ENCODE measurements at regions not wholly inside any gene's neighbourhood (a gene's known extent, or its start where the extent isn't known, plus 50 kb on each side); places are given as distances from the start of the nearest gene placed in this dataset.

DNA sequence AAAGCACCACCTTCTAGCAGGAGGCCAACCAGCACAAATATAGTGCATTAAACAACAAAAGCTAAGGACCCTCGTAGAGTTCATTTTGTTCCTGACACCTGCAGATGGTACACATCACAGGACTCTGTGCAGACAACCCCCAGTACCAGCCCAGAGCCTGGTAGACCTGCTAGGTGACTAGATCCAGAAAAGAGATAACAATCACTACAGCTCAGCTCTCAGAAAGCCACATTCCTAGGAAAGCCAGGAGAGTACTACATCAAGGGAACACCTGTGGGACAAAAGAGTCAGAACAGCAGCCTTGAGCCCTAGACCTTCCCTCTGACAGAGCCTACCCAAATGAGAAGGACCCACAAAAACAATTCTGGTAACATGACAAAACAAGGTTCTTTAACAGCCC is 344.7 kb upstream of the PTBP2 start:
- H3K9me2 ChIP-seq (ENCODE audit: insufficient read depth) = 0 out of 2 replicates have a peak, but pooled peaks cover 3% of the 10 kb centered on the region
- no peaks in the 10 kb centered on the region for H3K36me3 ChIP-seq (ENCODE audit: low read depth)
- DNase-seq = peak in 1 of 2 experiments; percentile 48
- TF ChIP-seq EZH2 (IDR thresholded peaks at IDR 0.05; ENCODE audit: low read depth) = no peak
- TF ChIP-seq, protein P1, sequence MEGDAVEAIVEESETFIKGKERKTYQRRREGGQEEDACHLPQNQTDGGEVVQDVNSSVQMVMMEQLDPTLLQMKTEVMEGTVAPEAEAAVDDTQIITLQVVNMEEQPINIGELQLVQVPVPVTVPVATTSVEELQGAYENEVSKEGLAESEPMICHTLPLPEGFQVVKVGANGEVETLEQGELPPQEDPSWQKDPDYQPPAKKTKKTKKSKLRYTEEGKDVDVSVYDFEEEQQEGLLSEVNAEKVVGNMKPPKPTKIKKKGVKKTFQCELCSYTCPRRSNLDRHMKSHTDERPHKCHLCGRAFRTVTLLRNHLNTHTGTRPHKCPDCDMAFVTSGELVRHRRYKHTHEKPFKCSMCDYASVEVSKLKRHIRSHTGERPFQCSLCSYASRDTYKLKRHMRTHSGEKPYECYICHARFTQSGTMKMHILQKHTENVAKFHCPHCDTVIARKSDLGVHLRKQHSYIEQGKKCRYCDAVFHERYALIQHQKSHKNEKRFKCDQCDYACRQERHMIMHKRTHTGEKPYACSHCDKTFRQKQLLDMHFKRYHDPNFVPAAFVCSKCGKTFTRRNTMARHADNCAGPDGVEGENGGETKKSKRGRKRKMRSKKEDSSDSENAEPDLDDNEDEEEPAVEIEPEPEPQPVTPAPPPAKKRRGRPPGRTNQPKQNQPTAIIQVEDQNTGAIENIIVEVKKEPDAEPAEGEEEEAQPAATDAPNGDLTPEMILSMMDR (conservative IDR thresholded peaks at IDR 0.05) = no peak
- H3K27ac ChIP-seq = no peak overlapping the region
- no peaks in the 10 kb centered on the region for H3K27me3 ChIP-seq (ENCODE audit: insufficient read depth, low read depth)
- no peak overlapping the region for H3K4me2 ChIP-seq
- H3K4me1 ChIP-seq (replicated peaks; ENCODE audit: insufficient read depth) = 0 out of 2 replicates have a peak, but pooled peaks cover 5% of the 10 kb centered on the region
- POLR2A ChIA-PET (ENCODE audit: unreplicated experiment) = no interaction called here
- no peaks in the 10 kb centered on the region for H3K79me2 ChIP-seq (ENCODE audit: low read depth)
- no peaks in the 10 kb centered on the region for H3K9me3 ChIP-seq (ENCODE audit: insufficient read depth, low read depth)
- H4K20me1 ChIP-seq (ENCODE audit: insufficient read depth) = no peaks in the 10 kb centered on the region
- H3K4me3 ChIP-seq = no peak overlapping the region
- H2AFZ ChIP-seq = no peak overlapping the region
- CTCF ChIA-PET = no interaction called here
- no TSS peak for BruUV-seq (replicated peaks)
- H3F3A ChIP-seq (ENCODE audit: insufficient read depth, low read depth) = no peaks in the 10 kb centered on the region
- intact Hi-C loops (cut with micrococcal nuclease; ENCODE audit: unreplicated experiment) = no loop called here

DNA sequence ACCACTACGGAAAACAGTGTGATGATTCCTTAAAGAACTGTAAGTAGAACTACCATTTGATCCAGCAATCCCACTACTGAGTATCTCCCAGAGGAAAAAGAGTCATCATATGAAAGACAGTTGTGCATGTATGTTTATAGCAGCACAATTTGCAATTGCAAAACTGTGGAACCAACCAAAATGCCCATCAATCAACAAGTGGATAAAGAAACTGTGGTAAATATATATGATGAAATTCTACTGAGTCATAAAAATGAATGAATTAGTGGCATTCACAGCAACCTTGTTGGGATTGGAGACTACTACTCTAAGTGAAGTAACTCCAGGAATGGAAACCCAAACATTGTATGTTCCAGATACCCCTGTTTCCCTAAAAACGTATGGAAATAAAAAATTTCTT is 337.0 kb upstream of the PTBP2 start:
- no peaks in the 10 kb centered on the region for H3K9me3 ChIP-seq (ENCODE audit: insufficient read depth, low read depth)
- CTCF ChIA-PET = no interaction called here
- H3K27me3 ChIP-seq (ENCODE audit: insufficient read depth, low read depth) = no peaks in the 10 kb centered on the region
- H3K27ac ChIP-seq = no peak overlapping the region
- no peak overlapping the region for H2AFZ ChIP-seq
- no peak overlapping the region for H3K4me3 ChIP-seq
- DNase-seq = no peak
- no peaks in the 10 kb centered on the region for H3K4me1 ChIP-seq (replicated peaks; ENCODE audit: insufficient read depth)
- no peak for TF ChIP-seq EZH2 (IDR thresholded peaks at IDR 0.05; ENCODE audit: low read depth)
- TF ChIP-seq, protein P1 (conservative IDR thresholded peaks at IDR 0.05) = no peak
- no peaks in the 10 kb centered on the region for H3K36me3 ChIP-seq (ENCODE audit: low read depth)
- no peaks in the 10 kb centered on the region for H3F3A ChIP-seq (ENCODE audit: insufficient read depth, low read depth)
- H3K9me2 ChIP-seq (ENCODE audit: insufficient read depth) = no peaks in the 10 kb centered on the region
- BruUV-seq (replicated peaks) = no TSS peak
- no peak overlapping the region for H3K4me2 ChIP-seq
- intact Hi-C loops (cut with micrococcal nuclease; ENCODE audit: unreplicated experiment) = no loop called here
- POLR2A ChIA-PET (ENCODE audit: unreplicated experiment) = no interaction called here
- H3K79me2 ChIP-seq (ENCODE audit: low read depth) = no peaks in the 10 kb centered on the region
- H4K20me1 ChIP-seq (ENCODE audit: insufficient read depth) = no peaks in the 10 kb centered on the region

DNA sequence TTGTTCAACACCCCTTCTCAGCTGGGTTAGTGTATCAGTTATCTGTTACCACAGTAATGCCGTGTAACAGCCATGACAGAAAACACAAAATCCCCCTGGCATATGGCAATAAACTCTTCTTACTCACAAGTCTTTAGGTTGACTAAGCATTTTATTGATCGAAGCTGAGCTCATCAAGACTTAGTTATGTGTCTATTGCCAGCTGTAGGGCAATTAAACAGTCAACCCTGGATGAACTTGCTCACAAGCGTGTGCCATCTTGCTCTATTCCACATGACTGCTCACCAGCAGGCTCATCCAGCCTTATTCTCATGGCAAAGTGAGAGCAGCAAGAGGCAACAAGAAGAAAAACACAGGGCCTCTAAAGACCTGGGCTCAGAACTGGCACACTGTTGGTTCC is 333.8 kb upstream of the PTBP2 start:
- Histone ChIP-seq H3F3A (ENCODE audit: insufficient read depth, low read depth) (no peaks in the 10 kb centered on the region), H3K27me3 (ENCODE audit: insufficient read depth, low read depth) (no peaks in the 10 kb centered on the region), H3K4me2 (no peak overlapping the region), H3K9me2 (ENCODE audit: insufficient read depth) (no peaks in the 10 kb centered on the region), H2AFZ (no peak overlapping the region), H3K4me3 (no peak overlapping the region), H3K4me1 (replicated peaks; ENCODE audit: insufficient read depth) (no peaks in the 10 kb centered on the region), H3K36me3 (ENCODE audit: low read depth) (no peaks in the 10 kb centered on the region), H3K79me2 (ENCODE audit: low read depth) (no peaks in the 10 kb centered on the region), H4K20me1 (ENCODE audit: insufficient read depth) (no peaks in the 10 kb centered on the region), H3K9me3 (ENCODE audit: insufficient read depth, low read depth) (no peaks in the 10 kb centered on the region), H3K27ac (no peak overlapping the region)
- ChIA-PET POLR2A (ENCODE audit: unreplicated experiment) (no interaction called here), CTCF (no interaction called here)
- no TSS peak for BruUV-seq (replicated peaks)
- TF ChIP-seq, protein P1 (conservative IDR thresholded peaks at IDR 0.05) = no peak
- no peak for TF ChIP-seq EZH2 (IDR thresholded peaks at IDR 0.05; ENCODE audit: low read depth)
- intact Hi-C loops (cut with micrococcal nuclease; ENCODE audit: unreplicated experiment) = no loop called here
- no peak for DNase-seq

All from PC-9 (cell line).